ENCODE measurements at regions not wholly inside any gene's neighbourhood (a gene's known extent, or its start where the extent isn't known, plus 50 kb on each side); places are given as distances from the start of the nearest gene placed in this dataset.

DNA sequence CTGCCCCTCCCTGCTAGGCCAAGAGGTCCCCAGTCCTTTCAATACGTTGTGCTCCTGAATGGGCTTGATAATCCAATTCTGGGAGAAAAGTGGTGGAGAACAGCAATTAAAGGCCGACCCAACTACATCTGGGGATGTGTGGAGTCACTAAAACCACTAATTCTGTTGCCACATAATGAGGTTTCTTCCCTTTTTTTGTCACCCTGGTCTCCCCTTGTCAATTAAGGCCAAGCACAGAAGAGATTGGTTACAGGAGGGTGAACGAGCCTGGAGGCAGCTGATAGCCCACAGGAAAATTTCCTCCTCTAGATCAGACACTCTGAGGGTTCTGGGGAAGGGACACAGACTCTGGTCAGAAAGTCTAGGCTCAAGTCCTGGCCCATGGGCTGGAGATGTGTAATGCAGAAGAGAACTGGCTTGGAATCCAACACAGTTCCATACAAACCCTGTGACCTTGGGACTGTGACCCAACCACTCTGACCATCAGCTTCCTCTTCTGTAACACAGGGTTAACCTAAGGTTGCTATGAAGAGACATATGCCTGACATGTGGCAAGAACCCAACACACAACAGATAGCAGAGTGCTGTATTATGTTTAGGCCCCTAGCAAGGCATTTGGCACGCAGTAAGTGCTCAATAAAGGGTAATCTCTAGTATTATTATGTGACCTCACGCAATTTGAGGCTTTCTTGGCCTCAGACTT, 146.4 kb downstream of the CHST1 start:
- TF ChIP-seq, protein P1, sequence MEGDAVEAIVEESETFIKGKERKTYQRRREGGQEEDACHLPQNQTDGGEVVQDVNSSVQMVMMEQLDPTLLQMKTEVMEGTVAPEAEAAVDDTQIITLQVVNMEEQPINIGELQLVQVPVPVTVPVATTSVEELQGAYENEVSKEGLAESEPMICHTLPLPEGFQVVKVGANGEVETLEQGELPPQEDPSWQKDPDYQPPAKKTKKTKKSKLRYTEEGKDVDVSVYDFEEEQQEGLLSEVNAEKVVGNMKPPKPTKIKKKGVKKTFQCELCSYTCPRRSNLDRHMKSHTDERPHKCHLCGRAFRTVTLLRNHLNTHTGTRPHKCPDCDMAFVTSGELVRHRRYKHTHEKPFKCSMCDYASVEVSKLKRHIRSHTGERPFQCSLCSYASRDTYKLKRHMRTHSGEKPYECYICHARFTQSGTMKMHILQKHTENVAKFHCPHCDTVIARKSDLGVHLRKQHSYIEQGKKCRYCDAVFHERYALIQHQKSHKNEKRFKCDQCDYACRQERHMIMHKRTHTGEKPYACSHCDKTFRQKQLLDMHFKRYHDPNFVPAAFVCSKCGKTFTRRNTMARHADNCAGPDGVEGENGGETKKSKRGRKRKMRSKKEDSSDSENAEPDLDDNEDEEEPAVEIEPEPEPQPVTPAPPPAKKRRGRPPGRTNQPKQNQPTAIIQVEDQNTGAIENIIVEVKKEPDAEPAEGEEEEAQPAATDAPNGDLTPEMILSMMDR (IDR thresholded peaks at IDR 0.05) = no peak
- TF ChIP-seq POLR2A (IDR thresholded peaks at IDR 0.05) (no peak), EP300 (IDR thresholded peaks at IDR 0.05; ENCODE audit: low read depth) (no peak)
